Neural cell (in vitro differentiated cells): ENCODE measurements at regions not wholly inside any gene's neighbourhood (a gene's known extent, or its start where the extent isn't known, plus 50 kb on each side); places are given as distances from the start of the nearest gene placed in this dataset.

ENCODE experiments used
- CTCF ChIP-seq: fragments of 450-650 bp; IDR thresholded peaks from 2 replicates; pipeline ENCODE4 v1.5.1; 2014; ENCODE audit warnings: antibody characterized with exemption, mild to moderate bottlenecking, moderate library complexity; ENCODE audit not compliant: poor library complexity, severe bottlenecking
- EP300 ChIP-seq: fragments of 450-650 bp; conservative IDR thresholded peaks from 2 replicates; pipeline ENCODE4 v1.6.1; 2014; ENCODE audit warnings: antibody characterized with exemption, mild to moderate bottlenecking, moderate library complexity; ENCODE audit not compliant: poor library complexity, severe bottlenecking
- EZH2 ChIP-seq: fragments of 200-600, 300-800 bp; shearing (Covaris generic), sonication (generic); IDR thresholded peaks from 2 replicates; pipeline ENCODE4 v1.6.1; 2014; ENCODE audit warnings: antibody characterized with exemption, low read length, borderline replicate concordance, mild to moderate bottlenecking; ENCODE audit not compliant: insufficient read depth, poor library complexity, severe bottlenecking
- MXI1 ChIP-seq: fragments of 450-650 bp; conservative IDR thresholded peaks from 2 replicates; pipeline ENCODE4 v1.6.1; 2014; ENCODE audit warnings: antibody characterized with exemption, mild to moderate bottlenecking; ENCODE audit not compliant: poor library complexity, severe bottlenecking
- POLR2AphosphoS5 ChIP-seq: IDR thresholded peaks from 2 replicates; pipeline ENCODE4 v1.6.1; 2012
- RAD21 ChIP-seq: fragments of 450-650 bp; conservative IDR thresholded peaks from 2 replicates; pipeline ENCODE4 v1.6.1; 2014; ENCODE audit warnings: antibody characterized with exemption, mild to moderate bottlenecking, moderate library complexity
- SMC3 ChIP-seq: fragments of 450-650 bp; conservative IDR thresholded peaks from 2 replicates; pipeline ENCODE4 v1.6.1; 2014; ENCODE audit warnings: antibody characterized with exemption, mild to moderate bottlenecking, moderate library complexity; ENCODE audit not compliant: poor library complexity
- TAF1 ChIP-seq: IDR thresholded peaks from 2 replicates; pipeline ENCODE4 v1.6.1; 2012; ENCODE audit warnings: low read depth
- TF ChIP-seq, protein P1 (sequence below): IDR thresholded peaks from 2 replicates; pipeline ENCODE4 v1.6.1; 2012; ENCODE audit warnings: borderline replicate concordance

DNA sequence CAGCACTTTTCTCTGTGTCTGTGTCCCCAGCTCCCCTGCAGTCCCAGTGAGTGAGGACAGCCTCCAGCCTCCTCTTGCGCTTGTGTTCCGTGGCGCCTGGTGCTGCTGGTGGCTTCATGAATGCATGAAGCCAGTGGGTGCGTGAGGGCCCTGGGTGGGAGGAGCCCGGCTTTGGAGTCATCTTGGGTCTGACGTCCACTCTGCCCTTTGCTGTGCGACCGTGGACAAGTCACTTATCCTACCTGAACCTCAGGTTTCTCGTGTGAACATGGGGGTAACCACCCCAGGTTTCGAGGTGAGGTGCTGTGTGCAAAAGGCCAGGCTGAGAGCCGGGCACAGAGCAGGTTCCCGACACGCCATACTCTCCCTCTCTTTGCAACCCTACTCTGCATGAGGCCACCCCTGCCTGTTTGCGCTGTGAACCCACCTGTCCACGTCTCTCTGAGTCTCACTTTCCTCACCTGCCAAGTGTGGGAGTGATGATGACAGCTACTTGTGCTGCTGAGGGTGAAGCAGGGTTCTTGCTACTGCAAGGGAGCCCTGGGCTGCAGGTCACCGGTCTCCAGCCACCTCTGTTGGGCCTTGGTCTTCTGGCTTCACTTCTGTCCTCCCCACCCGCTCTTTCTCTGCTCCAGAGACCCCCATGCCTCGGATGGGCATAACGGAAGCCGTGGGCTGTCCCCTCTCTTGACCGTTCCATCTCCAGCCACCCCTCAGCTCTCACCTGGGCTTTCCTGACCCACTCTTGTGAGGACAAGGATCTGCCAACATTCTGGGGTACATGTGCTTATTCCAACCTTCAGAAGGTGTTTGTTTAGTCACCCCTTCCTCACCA is 537.6 kb downstream of the TBC1D22A start:
- TF ChIP-seq MXI1 (no peak), CTCF (no peak), RAD21 (no peak), SMC3 (no peak), POLR2AphosphoS5 (no peak), EZH2 (no peak), TAF1 (no peak), EP300 (no peak)
- TF ChIP-seq, protein P1, sequence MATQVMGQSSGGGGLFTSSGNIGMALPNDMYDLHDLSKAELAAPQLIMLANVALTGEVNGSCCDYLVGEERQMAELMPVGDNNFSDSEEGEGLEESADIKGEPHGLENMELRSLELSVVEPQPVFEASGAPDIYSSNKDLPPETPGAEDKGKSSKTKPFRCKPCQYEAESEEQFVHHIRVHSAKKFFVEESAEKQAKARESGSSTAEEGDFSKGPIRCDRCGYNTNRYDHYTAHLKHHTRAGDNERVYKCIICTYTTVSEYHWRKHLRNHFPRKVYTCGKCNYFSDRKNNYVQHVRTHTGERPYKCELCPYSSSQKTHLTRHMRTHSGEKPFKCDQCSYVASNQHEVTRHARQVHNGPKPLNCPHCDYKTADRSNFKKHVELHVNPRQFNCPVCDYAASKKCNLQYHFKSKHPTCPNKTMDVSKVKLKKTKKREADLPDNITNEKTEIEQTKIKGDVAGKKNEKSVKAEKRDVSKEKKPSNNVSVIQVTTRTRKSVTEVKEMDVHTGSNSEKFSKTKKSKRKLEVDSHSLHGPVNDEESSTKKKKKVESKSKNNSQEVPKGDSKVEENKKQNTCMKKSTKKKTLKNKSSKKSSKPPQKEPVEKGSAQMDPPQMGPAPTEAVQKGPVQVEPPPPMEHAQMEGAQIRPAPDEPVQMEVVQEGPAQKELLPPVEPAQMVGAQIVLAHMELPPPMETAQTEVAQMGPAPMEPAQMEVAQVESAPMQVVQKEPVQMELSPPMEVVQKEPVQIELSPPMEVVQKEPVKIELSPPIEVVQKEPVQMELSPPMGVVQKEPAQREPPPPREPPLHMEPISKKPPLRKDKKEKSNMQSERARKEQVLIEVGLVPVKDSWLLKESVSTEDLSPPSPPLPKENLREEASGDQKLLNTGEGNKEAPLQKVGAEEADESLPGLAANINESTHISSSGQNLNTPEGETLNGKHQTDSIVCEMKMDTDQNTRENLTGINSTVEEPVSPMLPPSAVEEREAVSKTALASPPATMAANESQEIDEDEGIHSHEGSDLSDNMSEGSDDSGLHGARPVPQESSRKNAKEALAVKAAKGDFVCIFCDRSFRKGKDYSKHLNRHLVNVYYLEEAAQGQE, result no peak
